Brain pericyte (primary cell): ENCODE measurements at regions not wholly inside any gene's neighbourhood (a gene's known extent, or its start where the extent isn't known, plus 50 kb on each side); places are given as distances from the start of the nearest gene placed in this dataset.
"Not testable (repeated sequence)": the region's sequence is repeated elsewhere in the genome, so short reads cannot be mapped to it uniquely, and the experiment has no call there.

Source experiments
- DNase-seq: peaks from one replicate; pipeline ENCODE4 v3.0.0-alpha.2; 2012; ENCODE audit warnings: low read depth, low spot score

DNA sequence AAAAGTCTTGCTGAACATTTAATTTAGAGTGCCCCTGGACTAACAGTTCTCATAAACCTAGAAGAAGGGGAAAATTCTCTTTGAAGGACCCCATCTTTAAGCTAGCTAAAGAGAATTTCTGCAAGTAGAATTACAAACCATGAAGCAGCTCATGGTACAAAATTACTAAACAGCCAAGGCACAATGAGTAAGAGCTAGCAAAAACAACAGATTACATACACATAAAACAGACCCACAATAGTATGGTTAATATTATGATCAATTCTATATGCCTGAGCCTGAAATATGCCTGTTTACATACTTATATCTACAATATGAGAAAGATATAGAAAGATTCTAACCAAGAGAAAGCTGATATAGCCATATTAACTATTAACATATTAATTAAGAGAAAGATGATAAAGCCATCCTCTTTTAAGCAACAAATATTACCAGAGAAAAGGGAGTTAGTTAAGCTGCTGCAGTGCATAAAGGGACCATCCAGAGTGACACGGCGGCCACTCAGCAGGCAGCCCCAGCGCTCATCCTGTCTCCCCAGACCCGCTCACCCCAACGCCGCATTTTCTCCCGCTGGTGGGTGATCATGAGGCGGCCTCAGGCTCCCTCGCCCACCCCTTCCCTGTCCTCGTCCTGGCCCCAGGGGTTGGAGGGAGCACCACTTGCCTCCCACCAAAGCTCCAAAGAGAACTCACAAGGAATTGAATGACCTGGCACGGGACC, 98.4 kb upstream of the CARMIL1 start:
- no peak for DNase-seq

DNA sequence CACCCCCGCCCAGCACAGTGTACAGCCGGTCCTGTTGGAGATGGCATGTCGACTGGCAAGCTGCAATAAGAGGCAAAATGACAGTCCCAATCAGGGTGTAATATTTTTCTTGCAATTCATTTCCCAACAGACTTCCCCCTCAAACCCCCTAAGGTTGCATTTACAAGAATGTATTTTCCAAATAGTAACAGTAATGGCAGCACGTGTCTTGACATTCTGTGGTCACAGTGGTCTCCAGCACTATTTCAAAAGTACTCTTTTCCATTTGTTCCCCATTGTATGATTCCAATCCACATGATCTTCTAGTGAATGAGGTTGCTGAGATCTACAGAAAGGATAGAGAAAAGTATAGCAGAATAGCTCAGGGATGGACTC, 97.8 kb upstream of the CARMIL1 start:
- no peak for DNase-seq

DNA sequence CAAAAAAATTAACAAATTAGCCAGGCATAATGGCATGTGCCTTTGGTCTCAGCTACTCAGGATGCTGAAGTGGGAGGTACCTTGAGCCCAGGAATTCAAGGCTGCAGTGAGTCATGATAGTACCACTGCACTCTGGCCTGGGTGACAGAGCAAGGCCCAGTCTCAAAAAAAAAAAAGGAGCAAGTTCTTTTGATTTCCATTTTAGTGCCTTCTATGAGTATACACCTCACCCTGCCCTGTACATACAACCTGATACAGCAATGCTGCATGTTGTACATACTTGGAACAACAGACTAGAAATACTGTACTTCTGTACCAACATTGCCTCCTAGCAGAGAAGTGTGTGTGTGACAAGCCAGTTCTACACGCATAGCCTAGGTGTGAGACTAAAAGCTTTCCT, 97.3 kb upstream of the CARMIL1 start:
- DNase-seq, result no peak

DNA sequence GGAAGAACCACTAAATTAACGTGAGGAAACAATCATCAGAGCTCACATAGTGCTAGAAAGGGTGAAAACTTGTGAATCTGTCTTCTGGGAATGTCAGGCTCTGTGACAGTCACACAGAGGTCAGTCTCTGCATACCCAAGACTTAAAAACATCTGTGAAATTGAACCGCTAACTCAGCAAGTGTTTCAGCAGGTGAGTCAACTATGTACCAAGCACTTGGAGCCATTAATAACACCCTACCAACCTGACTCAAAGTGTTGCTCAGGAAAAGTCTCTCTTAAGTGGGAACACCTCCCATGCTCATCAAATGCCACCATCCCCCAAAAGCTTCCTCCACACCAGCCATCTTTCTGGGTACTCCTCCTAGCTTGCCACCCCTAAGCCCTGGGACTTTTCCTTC, 92.3 kb upstream of the CARMIL1 start:
- DNase-seq, result no peak

DNA sequence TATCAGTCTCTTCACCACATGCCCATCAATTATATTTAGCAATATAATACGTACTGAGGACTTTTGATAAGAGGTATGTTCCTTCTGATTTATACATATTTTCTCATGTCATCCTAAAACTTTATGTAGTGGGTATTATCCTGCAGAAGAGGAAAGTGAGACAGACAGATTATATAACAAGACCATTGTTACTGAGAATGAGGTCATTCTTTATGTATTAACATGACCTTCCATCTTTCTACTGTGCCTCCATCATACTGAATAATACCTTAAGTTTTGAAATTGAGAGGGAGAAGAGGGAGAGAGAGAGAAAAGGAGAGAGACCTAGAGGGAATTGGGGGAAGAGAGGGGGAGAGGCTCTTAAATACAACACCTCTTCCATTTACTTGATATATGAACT, 90.9 kb upstream of the CARMIL1 start:
- DNase-seq, result no peak

DNA sequence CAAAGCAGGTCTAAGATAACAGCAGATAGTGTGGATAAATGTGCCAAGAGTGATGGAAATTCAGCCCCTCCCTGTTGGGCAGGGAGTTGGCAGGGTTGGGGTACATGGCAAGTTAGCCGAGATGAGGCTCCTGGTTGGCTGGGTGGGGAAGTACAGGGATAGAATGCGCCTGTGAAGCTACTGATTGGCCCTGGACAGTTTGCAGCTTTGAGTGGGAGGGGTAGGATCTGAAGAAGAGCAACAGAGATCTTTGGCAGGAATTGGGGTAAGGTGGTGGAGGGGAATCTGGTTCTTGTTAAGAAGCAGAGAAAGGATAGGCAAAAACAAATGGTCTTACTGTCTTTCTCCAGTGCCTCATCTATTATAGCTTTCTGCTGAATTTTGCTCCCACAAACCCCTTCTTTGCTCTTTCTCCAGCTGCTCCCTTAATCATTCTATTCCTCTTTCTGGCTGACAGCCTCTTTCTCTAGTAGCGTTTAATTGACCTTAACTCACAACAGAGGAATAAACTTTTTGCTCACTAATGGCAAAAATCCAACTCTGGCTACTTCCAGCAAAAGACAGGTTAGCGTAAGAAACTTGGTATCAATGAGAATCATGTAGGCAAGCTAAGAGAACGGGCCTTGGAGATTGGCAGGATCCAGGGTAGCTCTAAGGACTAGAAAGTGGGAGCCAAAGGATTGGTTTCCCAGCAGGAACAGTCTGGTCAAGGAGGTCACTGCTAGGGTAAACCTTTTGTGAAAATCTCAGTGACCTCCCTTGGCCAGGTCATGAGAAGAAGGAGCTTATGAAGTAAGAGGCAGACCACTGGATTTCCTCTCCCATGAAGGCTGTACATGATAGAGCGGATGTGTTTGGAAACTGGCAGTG, 86.3 kb upstream of the CARMIL1 start:
- peak; percentile 92 for DNase-seq

DNA sequence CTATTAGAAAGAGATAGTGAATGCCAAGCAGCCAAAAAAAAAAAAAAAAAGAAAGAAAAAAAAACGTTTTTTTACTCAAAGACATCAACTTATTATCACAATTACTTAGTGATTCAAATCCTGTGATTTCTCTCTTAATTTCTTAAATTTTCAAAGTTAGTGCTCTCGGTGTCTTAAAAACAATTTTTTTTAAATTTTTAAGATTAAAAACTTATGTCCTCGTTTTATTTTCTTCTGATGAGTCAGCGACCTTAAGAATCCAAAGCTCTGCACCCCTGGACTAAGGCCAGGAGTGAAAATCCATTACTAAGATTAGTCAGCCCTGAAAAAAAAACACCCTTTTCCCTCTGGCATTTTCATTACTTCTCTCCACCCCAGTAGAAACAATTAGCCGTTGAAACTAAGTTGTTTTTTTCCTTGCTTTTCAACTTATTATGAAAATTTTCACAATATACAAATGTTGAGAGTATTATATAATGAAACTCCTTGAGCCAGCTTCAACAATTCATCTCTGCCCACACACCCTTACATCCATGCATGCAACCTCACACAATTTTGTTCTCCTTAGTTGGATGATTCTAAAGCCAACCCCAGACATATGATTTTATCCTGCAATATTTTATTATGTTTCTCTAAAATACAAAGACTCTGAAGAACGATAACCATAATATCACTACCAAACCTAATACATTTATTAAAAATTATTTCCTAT, 85.6 kb upstream of the CARMIL1 start:
- peak; percentile 64 for DNase-seq

DNA sequence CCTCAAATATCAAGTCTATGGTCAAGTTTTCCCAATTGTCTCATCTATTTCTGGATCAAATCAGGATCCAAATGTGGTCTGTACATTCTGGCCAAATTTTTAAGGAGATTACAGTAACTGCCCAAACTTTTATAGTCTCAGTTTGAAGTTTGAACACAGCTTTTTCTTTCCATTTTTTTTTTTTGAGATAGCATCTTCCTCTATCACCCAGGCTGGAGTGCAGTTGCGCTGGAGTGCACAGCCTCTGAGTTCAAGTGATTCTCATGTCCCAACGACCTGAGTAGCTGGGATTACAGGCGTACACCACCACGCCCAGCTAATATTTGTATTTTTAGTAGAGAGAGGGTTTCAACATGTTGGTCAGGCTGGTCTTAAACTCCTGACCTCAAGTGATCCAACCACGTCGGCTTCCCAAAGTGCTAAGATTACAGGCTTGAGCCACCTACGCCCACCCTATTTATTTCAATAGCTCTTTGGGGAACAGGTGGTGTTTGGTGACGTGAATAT, 84.9 kb upstream of the CARMIL1 start:
- DNase-seq, result no peak

DNA sequence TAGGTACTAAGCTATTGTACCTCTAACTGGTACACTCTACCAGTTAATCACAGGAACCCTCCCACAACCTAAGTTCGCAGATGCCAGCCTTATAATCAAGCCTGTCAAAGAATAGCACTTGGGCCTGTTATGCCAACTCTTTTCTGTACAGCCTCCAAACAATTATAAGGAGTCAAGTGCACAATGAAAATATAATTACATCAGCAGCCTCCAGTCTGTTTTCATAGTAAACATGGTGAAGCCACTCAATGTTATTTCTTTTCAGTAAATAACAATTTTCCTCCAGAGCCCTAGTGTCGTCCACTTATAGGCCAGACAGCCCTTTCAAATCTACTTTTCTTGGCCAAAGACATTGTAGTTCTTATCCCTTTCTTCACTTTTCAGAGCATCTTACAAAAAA, 82.7 kb upstream of the CARMIL1 start:
- no peak for DNase-seq

DNA sequence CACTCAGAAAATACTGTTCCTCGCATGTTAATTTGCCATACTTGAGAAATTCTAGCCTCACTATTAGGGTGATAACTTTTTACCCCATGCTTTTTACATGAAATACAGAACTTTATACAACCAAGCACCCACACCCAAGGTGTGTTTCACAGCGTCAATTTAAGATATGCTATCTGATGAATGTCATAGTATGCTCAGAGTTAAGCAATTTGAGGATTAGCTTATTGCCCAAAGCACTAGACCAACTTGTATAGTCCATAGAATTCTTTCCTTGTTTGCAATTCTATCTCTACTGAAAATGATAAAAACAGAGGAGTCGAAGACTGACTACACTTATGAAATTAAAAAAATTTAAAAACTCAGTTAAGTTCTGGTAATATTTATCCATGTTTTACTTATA, 82.1 kb upstream of the CARMIL1 start:
- DNase-seq, result no peak

DNA sequence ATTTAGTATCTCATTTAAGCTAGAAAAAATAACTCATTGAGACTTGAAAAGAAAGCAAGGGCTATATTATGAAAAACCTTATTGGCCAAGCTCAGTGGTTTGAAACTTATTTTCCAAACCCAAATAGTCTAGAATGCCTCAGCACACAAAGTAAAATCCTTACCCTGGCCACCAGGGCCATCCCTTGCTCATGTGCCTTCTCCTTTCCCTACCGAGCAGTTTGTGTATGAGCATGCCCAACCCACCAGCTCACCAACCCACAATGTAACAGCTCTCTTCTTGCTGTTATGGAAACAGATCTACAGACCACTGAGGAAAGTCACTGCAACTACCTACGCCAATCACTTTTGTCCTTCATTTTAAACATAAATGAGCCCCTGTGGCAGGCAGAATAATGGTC, 79.6 kb upstream of the CARMIL1 start:
- DNase-seq, result no peak

DNA sequence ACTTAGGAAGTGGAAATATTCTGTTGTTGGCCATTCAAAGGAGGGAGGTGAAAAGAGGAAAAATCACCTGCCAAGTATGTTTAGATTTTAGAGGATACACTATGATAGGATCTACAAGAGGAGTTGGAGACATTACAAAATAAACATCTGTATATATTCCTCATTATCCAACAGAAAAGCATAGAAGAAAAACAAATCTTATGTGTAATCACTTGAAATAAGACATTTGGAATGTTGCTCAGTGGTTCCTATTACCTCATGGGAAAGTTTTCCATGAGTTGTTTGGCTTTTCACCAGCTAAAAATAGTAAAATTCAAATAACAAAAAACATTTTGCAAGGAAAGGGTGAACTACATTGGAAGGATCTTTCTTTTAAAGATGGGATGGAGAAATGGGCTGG, 76.7 kb upstream of the CARMIL1 start:
- DNase-seq, result no peak

DNA sequence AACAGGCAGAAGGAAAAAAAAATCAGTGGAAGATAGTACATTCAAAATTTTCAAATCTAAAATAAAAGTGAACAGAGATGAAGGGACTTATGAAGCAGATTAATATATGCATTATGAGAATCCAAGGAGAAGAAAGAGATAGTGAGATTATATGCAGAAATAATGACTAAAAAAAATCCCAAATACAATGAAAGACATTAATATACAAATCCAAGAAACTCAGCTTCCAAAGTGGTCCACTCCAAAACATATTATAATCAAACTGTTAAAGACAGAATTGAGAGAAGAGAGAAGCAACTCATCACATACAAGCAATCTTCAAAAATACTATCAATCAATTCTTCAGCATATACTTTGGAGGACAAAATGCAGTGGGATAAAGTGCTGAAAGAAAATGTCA, 73.5 kb upstream of the CARMIL1 start:
- DNase-seq, result no peak

DNA sequence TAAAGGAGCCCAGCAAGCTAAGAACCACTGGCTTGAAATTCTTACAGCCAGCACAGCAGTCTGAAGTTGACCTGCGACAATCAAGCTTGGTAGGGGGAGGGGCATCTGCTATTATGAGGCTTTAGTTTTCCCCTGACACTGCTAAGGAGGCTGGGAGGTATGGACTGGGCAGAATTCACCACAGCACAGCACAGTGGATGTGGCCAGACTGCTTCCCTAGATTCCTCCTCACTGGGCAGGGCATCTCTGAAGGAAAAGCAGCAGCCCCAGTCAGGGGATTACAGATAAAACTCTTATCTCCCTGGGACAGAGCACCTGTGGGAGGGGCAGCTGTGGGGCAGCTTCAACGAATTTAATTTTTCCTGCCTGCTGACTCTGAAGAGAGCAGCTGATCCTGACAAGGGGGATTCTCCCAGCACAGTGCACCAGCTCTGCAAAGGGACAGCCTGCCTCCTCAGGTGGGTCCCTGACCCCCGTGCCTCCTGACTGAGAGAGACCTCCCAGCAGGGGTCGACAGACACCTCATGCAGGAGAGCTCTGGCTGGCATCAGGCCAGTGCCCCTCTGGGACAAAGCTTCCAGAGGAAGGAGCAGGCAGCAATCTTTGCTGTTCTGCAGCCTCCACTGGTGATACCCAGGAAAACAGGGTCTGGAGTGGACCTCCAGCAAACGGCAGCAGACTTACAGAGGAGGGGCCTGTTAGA, 71.6 kb upstream of the CARMIL1 start:
- DNase-seq, result not testable (repeated sequence)

DNA sequence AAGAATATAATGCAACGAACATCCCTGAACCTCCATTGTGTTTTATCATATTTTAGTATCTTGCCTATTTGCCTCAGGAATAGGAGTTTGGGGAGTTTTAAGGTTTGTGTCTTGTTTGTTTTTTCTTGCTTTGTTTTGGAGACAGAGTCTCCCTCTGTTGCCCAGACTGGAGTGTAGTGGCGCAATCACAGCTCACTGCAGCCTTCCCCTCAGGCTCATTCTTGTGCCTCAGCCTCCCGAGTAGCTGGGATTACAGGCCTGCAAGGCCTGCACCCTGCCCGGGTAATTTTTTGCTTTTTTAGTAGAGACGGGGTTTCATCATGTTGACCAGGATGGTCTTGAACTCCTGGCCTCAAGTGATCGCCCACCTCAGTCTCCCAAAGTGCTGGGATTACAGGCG, 63.3 kb upstream of the CARMIL1 start:
- no peak for DNase-seq

DNA sequence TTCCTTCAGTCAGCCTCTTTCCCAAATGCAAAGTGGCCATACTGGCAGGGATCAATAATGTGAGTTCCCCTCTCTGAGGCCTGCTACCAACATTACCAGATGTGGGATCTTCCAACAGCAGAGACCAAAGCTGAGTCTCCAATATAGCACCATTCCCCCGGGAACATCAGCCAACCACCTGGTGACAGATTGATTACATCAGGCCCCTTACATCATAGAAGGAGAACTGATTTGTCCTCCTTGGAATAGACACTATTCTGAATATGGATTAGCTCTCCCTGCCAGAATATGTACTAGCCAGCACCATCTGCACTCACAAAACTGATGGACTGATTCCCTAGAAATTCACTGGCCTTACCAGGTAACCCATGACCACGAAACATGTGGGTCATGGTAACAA, 61.9 kb upstream of the CARMIL1 start:
- no peak for DNase-seq

DNA sequence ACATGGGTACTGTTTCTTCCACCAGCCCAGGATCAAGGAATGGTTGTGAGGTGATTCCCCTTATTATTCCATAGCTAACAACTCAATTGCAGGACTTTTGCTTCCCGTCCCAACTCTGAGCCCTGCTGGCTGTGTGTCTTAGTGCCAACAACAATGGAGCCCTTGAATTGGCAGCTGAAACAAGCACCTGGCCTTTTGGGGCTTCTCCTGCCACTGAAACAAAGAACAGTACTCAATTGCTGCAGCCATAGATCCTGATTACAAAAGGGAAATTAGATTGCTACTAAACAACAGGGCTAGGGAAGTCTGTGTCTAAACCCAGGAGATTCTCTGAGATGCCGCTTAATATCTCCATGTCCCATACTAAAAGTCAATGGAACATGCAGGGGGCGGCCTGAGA, 61.3 kb upstream of the CARMIL1 start:
- DNase-seq, result no peak

DNA sequence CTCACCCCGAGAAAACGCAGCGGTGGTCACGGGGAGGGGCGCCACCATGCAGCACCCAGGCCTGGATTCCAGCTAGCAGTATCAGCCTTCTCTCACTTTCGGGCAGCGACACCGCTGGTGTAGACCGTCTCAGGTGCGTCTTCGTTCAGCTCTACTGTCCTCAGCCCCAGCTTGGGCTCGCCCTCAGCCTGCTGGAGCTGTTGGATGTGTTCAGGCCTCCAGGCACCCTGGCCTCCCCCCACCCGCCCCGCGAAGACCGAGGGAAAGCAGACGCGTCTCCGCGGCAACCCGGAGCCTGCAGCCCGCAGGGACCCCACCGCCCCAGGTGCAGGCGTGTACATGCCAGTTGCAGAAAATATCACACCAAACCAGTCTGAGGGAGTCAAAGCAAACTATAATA, 60.8 kb upstream of the CARMIL1 start:
- DNase-seq, result no peak

DNA sequence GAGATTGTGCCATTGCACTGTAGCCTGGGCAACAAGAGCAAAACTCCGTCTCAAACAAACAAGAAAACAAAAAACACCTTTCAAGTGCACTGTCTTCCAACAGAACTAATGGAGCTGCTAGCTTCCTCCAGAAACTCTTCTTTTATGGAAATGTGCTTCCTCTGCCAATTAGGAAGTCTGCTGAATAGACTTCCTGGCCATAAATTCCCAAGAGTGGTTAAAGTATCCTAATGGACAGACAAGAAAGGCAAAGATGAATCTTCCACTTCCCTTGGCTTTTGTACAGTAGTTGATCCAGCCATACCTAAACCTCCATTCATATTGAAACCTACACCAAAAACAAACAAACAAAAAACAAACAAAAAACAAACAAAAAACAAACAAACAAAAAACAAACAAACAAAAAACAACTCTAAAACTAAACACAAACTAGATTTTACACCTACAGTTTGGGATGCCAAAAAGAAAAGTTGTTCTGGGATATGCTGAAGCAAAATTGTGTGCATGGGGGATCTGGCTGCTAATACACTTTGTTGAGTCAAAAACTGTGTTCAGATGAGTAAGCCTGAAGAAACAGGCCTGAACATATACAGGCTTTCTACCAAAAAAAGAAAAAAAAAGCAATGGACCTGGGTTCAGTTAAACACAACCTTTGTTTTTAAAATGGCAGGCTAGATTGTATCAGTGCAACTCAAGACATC, 59.8 kb upstream of the CARMIL1 start:
- no peak for DNase-seq

DNA sequence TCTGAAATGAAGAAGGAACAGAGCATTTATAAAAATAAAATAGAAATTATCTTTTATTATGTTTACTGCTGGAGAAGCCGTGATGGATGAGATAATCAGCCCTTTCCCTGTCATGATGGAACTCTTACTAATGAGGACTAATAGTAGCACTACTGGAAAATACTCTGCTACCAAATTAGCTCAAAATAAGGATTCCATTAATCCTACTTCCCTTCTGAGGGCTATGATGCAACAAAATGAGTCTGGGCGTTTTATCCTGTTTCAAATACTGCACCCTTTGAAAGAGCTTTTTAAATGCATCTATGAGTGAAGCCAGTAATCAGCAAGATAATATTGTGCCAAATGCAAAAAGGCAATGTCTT, 59.3 kb upstream of the CARMIL1 start:
- DNase-seq, result no peak

DNA sequence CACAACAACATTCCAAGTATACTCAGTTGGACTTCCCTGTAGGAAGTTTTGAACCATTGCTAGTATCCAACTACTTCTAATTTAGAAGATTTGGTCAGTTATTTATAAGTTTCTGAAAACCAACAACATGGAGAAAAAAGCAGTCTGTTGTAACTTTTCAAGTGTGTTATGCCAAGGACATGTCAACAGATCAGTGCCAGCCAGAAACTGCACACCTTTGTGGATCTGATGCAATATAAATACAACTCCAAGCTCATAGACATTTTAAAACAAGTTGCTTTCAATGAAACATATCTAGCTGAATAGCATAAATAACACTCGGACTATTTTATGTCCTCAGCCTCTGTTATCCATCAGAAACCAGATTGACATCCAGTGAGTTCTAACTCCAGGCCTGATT, 58.3 kb upstream of the CARMIL1 start:
- DNase-seq, result no peak
